ENCODE measurements at regions not wholly inside any gene's neighbourhood (a gene's known extent, or its start where the extent isn't known, plus 50 kb on each side); places are given as distances from the start of the nearest gene placed in this dataset.

DNA sequence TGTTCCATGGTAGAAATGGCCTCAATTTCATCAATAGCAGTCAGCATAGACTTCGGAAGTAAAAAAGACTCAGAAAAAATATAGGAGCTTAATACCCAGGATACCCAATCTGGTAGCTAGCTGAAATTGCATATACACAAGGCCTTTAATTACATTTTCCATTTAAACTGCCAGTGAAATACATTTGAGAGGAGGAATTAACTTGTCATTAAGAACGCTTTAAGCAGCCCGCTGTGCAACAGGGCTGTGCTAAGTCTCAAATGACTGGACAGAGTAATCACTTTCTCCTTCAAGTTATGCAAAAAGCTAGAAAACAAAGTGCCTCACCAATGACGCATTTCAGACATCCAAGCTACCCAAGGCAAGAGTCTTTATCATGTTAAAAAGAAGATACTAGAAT lies 558.8 kb downstream of the MBD2 start:
- TF ChIP-seq EZH2 (IDR thresholded peaks at IDR 0.05; ENCODE audit: low read length, unreplicated experiment) (no peak), EZH2phosphoT487 (IDR thresholded peaks at IDR 0.05; ENCODE audit: borderline replicate concordance, low read length) (no peak)
- TF ChIP-seq, protein P1, sequence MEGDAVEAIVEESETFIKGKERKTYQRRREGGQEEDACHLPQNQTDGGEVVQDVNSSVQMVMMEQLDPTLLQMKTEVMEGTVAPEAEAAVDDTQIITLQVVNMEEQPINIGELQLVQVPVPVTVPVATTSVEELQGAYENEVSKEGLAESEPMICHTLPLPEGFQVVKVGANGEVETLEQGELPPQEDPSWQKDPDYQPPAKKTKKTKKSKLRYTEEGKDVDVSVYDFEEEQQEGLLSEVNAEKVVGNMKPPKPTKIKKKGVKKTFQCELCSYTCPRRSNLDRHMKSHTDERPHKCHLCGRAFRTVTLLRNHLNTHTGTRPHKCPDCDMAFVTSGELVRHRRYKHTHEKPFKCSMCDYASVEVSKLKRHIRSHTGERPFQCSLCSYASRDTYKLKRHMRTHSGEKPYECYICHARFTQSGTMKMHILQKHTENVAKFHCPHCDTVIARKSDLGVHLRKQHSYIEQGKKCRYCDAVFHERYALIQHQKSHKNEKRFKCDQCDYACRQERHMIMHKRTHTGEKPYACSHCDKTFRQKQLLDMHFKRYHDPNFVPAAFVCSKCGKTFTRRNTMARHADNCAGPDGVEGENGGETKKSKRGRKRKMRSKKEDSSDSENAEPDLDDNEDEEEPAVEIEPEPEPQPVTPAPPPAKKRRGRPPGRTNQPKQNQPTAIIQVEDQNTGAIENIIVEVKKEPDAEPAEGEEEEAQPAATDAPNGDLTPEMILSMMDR (conservative IDR thresholded peaks at IDR 0.05; ENCODE audit: low read depth, low read length): no peak
- Histone ChIP-seq H3K27me3 (ENCODE audit: low read length) (no peaks in the 10 kb centered on the region), H3F3A (ENCODE audit: low read length, unreplicated experiment) (no peaks in the 10 kb centered on the region), H2AFZ (ENCODE audit: low read length) (no peak overlapping the region), H3K9me2 (replicated peaks; ENCODE audit: low read length) (no peaks in the 10 kb centered on the region), H3K9me3 (ENCODE audit: low read length) (no peaks in the 10 kb centered on the region), H3K9ac (ENCODE audit: low read length) (no peak overlapping the region), H3K4me2 (ENCODE audit: low read length) (no peak overlapping the region), H3K79me2 (ENCODE audit: low read length) (no peaks in the 10 kb centered on the region), H3K36me3 (ENCODE audit: low read depth, low read length) (no peaks in the 10 kb centered on the region), H3K4me3 (ENCODE audit: low read length) (no peak overlapping the region), H4K20me1 (ENCODE audit: low read length) (no peaks in the 10 kb centered on the region), H3K27ac (ENCODE audit: low read length) (no peak overlapping the region), H3K4me1 (ENCODE audit: insufficient read depth, low read length) (no peaks in the 10 kb centered on the region)
- ChIA-PET CTCF (no interaction called here), POLR2A (ENCODE audit: unreplicated experiment) (no interaction called here)
- BruUV-seq (replicated peaks): no TSS peak
- no peak for DNase-seq
- no peak for ATAC-seq
- intact Hi-C loops (cut with micrococcal nuclease): no loop called here

DNA sequence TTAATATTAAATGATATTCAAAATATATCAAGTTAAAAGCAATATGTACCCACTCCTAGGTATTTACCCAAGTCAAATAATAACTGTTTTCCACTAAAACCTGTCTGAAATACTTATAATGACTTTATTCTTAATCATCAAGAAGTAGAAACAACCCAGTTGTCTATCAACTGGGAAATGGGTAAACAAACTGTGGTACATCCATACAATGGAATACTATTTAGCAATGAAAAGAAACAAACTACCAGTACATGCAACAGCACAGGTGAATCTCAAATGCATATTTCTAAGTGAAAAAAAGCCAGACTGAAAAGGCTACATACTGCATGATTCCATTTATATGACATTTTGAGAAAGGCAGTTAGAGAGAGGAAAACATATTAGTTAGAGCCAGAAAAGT lies 559.9 kb downstream of the MBD2 start:
- H3K9me2 ChIP-seq (replicated peaks; ENCODE audit: low read length): no peaks in the 10 kb centered on the region
- no peak for ATAC-seq
- H3K79me2 ChIP-seq (ENCODE audit: low read length): no peaks in the 10 kb centered on the region
- no peak overlapping the region for H3K9ac ChIP-seq (ENCODE audit: low read length)
- BruUV-seq (replicated peaks): no TSS peak
- no peaks in the 10 kb centered on the region for H3F3A ChIP-seq (ENCODE audit: low read length, unreplicated experiment)
- H2AFZ ChIP-seq (ENCODE audit: low read length): no peak overlapping the region
- no peaks in the 10 kb centered on the region for H4K20me1 ChIP-seq (ENCODE audit: low read length)
- H3K4me2 ChIP-seq (ENCODE audit: low read length): no peak overlapping the region
- no peak overlapping the region for H3K4me3 ChIP-seq (ENCODE audit: low read length)
- no peak for TF ChIP-seq EZH2phosphoT487 (IDR thresholded peaks at IDR 0.05; ENCODE audit: borderline replicate concordance, low read length)
- no peak for TF ChIP-seq EZH2 (IDR thresholded peaks at IDR 0.05; ENCODE audit: low read length, unreplicated experiment)
- TF ChIP-seq, protein P1 (conservative IDR thresholded peaks at IDR 0.05; ENCODE audit: low read depth, low read length): no peak
- ChIA-PET POLR2A (ENCODE audit: unreplicated experiment) (no interaction called here), CTCF (no interaction called here)
- H3K4me1 ChIP-seq (ENCODE audit: insufficient read depth, low read length): no peaks in the 10 kb centered on the region
- H3K27me3 ChIP-seq (ENCODE audit: low read length): no peaks in the 10 kb centered on the region
- intact Hi-C loops (cut with micrococcal nuclease): no loop called here
- no peak overlapping the region for H3K27ac ChIP-seq (ENCODE audit: low read length)
- H3K9me3 ChIP-seq (ENCODE audit: low read length): no peaks in the 10 kb centered on the region
- no peaks in the 10 kb centered on the region for H3K36me3 ChIP-seq (ENCODE audit: low read depth, low read length)
- DNase-seq: no peak

DNA sequence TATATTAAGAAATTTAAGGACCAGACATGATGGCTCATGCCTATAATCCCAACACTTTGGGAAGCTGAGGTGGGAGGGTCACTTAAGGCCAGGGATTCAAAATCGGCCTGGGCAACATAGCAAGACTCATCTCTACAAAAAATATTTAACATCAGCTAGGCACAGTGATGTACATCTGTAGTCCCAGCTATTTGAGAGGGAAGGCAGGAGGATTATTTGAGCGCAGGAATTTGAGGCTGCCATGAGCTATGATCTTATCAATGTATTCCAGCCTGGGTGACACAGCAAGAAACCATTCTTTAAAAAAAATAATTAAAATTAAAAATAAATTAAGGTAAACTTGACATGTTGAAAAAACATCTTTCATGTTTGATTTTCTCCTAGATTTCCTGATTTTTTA lies 564.2 kb downstream of the MBD2 start:
- TF ChIP-seq EZH2phosphoT487 (IDR thresholded peaks at IDR 0.05; ENCODE audit: borderline replicate concordance, low read length) (no peak), EZH2 (IDR thresholded peaks at IDR 0.05; ENCODE audit: low read length, unreplicated experiment) (no peak)
- TF ChIP-seq, protein P1 (conservative IDR thresholded peaks at IDR 0.05; ENCODE audit: low read depth, low read length): no peak
- no peak overlapping the region for H3K4me3 ChIP-seq (ENCODE audit: low read length)
- H3K79me2 ChIP-seq (ENCODE audit: low read length): no peaks in the 10 kb centered on the region
- no peaks in the 10 kb centered on the region for H3K36me3 ChIP-seq (ENCODE audit: low read depth, low read length)
- H3K9ac ChIP-seq (ENCODE audit: low read length): no peak overlapping the region
- ChIA-PET POLR2A (ENCODE audit: unreplicated experiment) (no interaction called here), CTCF (no interaction called here)
- H4K20me1 ChIP-seq (ENCODE audit: low read length): no peaks in the 10 kb centered on the region
- H2AFZ ChIP-seq (ENCODE audit: low read length): no peak overlapping the region
- no TSS peak for BruUV-seq (replicated peaks)
- no peak for DNase-seq
- ATAC-seq: no peak
- no peak overlapping the region for H3K27ac ChIP-seq (ENCODE audit: low read length)
- H3F3A ChIP-seq (ENCODE audit: low read length, unreplicated experiment): no peaks in the 10 kb centered on the region
- H3K9me3 ChIP-seq (ENCODE audit: low read length): no peaks in the 10 kb centered on the region
- no peaks in the 10 kb centered on the region for H3K4me1 ChIP-seq (ENCODE audit: insufficient read depth, low read length)
- H3K9me2 ChIP-seq (replicated peaks; ENCODE audit: low read length): no peaks in the 10 kb centered on the region
- intact Hi-C loops (cut with micrococcal nuclease): no loop called here
- no peak overlapping the region for H3K4me2 ChIP-seq (ENCODE audit: low read length)
- H3K27me3 ChIP-seq (ENCODE audit: low read length): peaks cover 3% of the 10 kb centered on the region; the same call in 1 of the 2 replicates

All from PC-3 (cell line).